ENCODE measurements at regions not wholly inside any gene's neighbourhood (a gene's known extent, or its start where the extent isn't known, plus 50 kb on each side); places are given as distances from the start of the nearest gene placed in this dataset.

DNA sequence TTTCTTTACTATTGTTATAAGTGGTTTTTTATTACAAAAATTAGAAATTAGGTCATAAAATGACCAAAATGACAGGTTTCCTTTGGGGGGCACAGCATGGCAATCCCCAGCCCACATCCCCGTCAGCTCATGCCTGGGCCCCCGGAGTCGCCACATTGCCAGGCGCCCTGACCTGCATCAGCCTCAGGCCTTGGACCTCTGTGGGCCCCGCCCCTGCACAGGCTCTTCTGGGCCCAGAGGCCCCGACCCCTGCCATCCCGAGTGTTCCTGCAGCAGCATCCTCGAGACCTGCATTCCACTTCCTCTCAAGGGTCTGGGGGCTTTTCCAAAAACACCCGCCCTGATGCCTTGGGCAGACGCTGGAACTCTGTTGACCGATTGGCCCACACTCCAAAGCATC, 391.1 kb upstream of the MGMT start:
- TF ChIP-seq, protein P1, sequence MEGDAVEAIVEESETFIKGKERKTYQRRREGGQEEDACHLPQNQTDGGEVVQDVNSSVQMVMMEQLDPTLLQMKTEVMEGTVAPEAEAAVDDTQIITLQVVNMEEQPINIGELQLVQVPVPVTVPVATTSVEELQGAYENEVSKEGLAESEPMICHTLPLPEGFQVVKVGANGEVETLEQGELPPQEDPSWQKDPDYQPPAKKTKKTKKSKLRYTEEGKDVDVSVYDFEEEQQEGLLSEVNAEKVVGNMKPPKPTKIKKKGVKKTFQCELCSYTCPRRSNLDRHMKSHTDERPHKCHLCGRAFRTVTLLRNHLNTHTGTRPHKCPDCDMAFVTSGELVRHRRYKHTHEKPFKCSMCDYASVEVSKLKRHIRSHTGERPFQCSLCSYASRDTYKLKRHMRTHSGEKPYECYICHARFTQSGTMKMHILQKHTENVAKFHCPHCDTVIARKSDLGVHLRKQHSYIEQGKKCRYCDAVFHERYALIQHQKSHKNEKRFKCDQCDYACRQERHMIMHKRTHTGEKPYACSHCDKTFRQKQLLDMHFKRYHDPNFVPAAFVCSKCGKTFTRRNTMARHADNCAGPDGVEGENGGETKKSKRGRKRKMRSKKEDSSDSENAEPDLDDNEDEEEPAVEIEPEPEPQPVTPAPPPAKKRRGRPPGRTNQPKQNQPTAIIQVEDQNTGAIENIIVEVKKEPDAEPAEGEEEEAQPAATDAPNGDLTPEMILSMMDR (IDR thresholded peaks at IDR 0.05; ENCODE audit: low read depth, low read length, missing input control), result no peak
- TF ChIP-seq GABPA (IDR thresholded peaks at IDR 0.05 in 1 of 2, conservative IDR thresholded peaks at IDR 0.05 in 1 of 2) (no peak), YY1 (IDR thresholded peaks at IDR 0.05) (no peak), FOXA2 (IDR thresholded peaks at IDR 0.05) (no peak), TAF1 (conservative IDR thresholded peaks at IDR 0.05) (no peak), RAD21 (IDR thresholded peaks at IDR 0.05) (no peak)
- TF ChIP-seq, protein P2, sequence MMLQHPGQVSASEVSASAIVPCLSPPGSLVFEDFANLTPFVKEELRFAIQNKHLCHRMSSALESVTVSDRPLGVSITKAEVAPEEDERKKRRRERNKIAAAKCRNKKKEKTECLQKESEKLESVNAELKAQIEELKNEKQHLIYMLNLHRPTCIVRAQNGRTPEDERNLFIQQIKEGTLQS (IDR thresholded peaks at IDR 0.05), result no peak
- TF ChIP-seq, protein P3, sequence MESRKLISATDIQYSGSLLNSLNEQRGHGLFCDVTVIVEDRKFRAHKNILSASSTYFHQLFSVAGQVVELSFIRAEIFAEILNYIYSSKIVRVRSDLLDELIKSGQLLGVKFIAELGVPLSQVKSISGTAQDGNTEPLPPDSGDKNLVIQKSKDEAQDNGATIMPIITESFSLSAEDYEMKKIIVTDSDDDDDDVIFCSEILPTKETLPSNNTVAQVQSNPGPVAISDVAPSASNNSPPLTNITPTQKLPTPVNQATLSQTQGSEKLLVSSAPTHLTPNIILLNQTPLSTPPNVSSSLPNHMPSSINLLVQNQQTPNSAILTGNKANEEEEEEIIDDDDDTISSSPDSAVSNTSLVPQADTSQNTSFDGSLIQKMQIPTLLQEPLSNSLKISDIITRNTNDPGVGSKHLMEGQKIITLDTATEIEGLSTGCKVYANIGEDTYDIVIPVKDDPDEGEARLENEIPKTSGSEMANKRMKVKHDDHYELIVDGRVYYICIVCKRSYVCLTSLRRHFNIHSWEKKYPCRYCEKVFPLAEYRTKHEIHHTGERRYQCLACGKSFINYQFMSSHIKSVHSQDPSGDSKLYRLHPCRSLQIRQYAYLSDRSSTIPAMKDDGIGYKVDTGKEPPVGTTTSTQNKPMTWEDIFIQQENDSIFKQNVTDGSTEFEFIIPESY (IDR thresholded peaks at IDR 0.05), result no peak

All from liver (tissue), 3 donors.